ENCODE measurements at regions not wholly inside any gene's neighbourhood (a gene's known extent, or its start where the extent isn't known, plus 50 kb on each side); places are given as distances from the start of the nearest gene placed in this dataset.

DNA sequence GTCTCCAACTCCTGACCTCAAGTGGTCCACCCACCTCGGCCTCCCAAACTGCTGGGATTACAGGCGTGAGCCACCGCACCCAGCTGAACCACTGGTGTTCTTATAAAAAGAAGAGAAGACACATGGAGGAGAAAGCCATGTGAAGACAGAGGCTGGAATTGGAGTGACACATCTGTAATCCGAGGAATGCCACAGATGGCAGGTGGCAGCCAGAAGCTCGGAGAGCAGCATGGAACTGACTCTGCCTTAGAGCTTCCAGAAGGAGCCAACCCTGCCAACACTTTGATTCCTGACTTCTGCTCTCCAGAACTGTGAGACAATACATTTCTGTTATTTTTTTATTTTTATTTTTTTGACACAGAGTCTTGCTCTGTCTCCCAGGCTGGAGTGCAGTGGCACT lies 59.0 kb upstream of the ATP2B4 start:
- TF ChIP-seq ZFP1 (CRISPR knock-in tag; IDR thresholded peaks at IDR 0.05), result no peak
- TF ChIP-seq, protein P1, sequence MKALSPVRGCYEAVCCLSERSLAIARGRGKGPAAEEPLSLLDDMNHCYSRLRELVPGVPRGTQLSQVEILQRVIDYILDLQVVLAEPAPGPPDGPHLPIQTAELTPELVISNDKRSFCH (CRISPR knock-in tag; IDR thresholded peaks at IDR 0.05), result no peak
- TF ChIP-seq, protein P1 (tag; IDR thresholded peaks at IDR 0.05), result no peak
- TF ChIP-seq SIN3A (IDR thresholded peaks at IDR 0.05; ENCODE audit: borderline replicate concordance in 2 of 2, control insufficient read depth in 1 of 2, low read depth in 2 of 2, low read length in 2 of 2), result no peak
- TF ChIP-seq, protein P2, sequence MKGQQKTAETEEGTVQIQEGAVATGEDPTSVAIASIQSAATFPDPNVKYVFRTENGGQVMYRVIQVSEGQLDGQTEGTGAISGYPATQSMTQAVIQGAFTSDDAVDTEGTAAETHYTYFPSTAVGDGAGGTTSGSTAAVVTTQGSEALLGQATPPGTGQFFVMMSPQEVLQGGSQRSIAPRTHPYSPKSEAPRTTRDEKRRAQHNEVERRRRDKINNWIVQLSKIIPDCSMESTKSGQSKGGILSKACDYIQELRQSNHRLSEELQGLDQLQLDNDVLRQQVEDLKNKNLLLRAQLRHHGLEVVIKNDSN (CRISPR knock-in tag; IDR thresholded peaks at IDR 0.05), result no peak

Measured in K562 (cell line).